ENCODE measurements at regions not wholly inside any gene's neighbourhood (a gene's known extent, or its start where the extent isn't known, plus 50 kb on each side); places are given as distances from the start of the nearest gene placed in this dataset.
"Not testable (repeated sequence)": the region's sequence is repeated elsewhere in the genome, so short reads cannot be mapped to it uniquely, and the experiment has no call there.

GRCh38 chr5:56412601-56413379 lies 179.7 kb upstream of the ANKRD55 start:
- peak; percentile 9 for DNase-seq

GRCh38 chr5:56410696-56411095 lies 177.6 kb upstream of the ANKRD55 start:
- DNase-seq: no peak

DNA sequence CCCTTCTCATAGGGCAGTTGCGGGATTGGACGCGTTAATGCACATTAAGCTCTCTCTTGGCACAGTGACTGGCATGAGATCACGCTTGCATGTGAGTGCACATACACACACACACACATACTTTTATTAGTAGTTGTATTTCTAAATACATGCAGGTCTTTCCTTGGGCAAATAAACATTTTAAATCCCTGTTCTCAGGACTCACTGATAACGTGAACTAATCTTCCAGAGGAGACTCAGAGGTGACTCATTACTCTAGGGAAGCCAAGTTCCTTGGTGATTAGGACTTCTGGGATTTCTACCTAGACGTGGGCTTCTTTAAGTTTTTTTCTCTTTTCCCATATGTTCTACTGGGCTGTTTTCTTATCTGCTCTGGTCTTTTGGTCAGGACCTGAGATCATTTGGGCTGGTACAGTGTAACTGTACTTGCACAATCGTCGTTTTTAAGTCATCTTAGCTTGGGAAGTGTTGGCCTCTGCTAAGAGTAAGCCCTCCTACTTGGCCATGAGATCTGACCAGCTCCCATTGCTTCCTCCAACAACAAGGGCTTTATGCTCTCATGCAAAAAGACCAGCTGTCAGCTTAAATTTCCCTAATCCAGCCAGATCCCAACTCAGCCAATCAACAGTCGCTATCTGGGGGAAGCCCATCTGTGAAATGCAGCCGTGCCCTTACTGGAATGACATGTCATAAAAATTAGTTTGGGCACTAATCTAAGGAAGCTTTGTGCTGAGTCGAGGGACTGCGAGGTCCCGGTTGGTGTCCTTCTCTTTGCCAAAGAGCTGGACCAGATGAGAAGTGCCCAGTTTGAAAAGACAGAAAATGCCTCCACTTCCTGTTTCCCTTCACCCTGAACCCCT lies 176.4 kb upstream of the ANKRD55 start:
- DNase-seq: no peak

- DNase-seq: no peak
Observed at GRCh38 chr5:56406838-56407237, 173.7 kb upstream of the ANKRD55 start.

DNA sequence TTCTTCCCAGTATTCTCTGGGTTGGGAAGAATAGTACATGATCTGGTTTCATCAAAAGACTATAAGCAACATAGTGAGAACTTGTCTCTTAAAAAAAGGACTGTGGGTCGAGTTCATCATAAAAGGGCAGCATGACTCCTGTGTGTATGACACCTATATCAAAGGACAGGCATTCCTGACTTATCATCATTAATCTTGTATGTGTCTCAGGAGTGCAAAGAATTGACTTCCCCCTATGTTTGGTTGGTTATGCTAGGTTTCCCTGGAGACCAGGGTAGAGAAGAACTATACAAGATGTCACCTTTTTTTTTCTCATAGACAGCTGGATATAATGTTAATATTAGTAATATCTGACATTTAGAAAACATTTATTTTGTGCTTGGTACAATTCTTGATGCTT lies 173.1 kb upstream of the ANKRD55 start:
- DNase-seq: no peak

- DNase-seq: no peak
Observed at GRCh38 chr5:56405116-56405908, 172.2 kb upstream of the ANKRD55 start.

DNA sequence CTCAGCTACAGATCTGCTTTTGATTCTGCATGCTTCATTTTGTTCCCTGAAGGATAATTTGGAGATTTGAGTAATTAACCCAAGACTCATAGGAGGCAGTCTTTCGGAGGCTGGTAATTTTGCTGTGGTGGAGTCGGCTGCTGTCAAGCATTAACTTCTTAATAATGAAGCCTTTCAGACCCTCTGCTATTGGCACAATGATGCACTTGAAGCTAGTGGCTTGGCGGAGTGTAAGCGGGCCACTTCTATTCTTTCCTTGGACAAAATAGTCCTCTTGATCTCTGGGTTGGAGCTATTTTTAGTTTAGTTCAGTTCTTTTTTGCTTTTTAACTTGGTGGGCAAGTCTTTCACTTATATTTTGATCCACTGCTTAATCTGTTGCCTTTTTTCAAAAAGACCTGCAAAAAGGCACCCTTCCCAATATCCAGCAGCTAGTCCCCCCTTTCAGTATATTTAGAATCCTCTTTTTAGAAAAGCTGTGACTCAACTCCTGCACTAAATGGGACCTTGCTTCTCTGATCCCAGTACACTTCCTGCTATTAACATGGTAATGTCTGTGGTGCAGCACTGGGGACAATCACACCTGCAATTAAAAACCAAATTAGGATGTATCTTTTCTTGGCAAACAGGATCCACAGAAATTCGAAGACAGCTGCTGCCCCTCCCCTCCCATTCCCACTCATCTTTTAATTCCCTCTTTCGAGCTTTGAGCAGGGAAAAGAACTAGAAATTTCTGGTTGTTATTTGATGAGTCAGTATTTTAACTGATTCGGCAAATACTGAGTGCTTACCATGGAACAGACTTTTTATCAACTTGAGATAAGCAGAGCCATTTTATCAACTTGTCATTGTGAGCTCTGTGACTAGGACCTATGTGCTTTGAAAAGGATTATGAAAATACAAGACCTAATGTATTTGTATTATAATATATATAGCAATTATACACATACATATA lies 169.4 kb upstream of the ANKRD55 start:
- DNase-seq: no peak

DNA sequence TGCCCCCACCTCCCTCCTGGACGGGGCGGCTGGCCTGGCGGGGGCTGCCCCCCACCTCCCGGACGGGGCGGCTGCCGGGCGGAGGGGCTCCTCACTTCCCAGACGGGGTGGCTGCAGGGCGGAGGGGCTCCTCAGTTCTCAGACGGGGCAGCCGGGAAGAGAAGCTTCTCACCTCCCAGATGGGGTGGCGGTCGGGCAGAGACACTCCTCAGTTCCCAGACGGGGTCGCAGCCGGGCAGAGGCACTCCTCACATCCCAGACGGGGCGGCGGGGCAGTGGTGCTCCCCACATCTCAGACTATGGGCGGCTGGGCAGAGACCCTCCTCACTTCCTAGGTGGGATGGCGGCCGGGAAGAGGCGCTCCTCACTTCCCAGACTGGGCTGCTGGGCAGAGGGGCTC lies 164.7 kb upstream of the ANKRD55 start:
- DNase-seq: not testable (repeated sequence)

DNA sequence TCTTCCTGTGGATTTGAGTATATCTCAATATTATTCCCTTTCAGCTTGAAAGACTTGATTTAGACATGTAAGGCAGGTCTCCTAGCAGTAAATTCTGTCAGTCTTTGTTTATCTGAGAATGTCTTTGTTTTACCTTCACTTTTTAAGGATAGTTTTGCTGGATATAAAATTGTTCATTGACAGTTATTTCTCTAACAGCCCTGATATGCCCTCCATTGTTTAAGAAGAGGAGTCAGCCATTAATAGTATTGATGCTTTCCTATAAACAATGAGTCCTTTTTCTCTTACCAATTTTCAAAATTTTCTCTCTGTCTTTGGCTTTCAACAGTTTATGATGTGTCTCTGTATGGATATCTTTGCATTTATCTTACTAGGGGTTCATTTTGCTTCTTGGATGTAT lies 163.5 kb upstream of the ANKRD55 start:
- no peak for DNase-seq

DNA sequence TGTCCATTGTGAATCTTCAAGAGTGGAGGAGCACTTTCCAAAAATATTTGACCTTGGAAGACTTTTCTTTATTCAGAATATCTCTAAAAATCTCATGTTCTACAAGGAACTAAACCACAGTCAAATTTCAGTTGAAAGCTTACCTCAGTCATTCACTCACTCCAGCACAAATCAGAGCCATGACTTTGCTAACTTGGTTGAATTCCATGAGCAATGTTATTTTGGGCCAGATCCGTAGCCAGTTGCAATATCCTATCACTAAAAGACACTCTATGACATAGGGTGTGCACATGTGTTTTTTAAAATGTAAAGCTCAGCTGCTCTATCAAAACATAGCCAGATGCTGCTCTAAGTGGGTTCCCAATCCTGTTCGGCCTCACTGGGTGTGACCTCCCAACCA lies 156.1 kb upstream of the ANKRD55 start:
- no peak for DNase-seq

DNA sequence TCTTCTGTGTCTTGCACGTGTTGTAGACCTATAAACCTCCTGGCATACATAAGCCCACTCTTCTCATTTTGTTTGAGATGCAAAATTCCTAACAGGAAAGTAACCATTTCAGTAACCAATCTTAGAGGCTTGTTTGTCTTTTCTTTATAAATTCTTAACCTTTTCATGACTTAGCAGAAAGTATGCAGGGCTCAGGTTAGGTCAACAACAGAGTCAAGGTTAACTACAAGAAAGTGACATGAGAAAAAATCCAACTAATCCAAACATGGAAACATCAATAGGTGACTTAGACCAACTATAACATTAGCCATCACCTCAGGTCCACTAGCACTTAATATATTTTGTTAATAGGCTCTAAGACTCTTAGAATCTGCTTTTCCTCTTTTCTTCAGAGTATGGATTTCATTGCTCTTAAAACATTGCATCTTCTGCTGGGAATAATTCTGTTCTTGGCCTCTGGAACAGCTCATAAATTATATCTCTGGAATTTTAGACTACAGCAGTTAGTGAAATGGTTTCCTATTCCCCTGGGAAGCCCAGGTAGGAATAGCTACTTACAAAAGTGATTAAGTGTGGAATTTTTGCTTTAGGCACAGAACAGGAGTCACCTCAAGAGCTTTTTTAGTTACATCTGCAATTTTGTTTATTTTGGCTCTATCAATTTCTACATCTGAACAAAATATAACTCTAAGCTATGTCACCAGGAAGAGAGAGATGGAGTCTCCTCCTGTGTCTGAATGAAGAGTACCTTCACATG lies 155.3 kb upstream of the ANKRD55 start:
- DNase-seq: no peak

- no peak for DNase-seq
Observed at GRCh38 chr5:56386046-56386445, 152.9 kb upstream of the ANKRD55 start.

- DNase-seq: no peak
Observed at GRCh38 chr5:56384186-56384585, 151.1 kb upstream of the ANKRD55 start.

- no peak for DNase-seq
Observed at GRCh38 chr5:56383761-56384160, 150.6 kb upstream of the ANKRD55 start.

GRCh38 chr5:56382896-56383295 lies 149.8 kb upstream of the ANKRD55 start:
- DNase-seq: no peak

DNA sequence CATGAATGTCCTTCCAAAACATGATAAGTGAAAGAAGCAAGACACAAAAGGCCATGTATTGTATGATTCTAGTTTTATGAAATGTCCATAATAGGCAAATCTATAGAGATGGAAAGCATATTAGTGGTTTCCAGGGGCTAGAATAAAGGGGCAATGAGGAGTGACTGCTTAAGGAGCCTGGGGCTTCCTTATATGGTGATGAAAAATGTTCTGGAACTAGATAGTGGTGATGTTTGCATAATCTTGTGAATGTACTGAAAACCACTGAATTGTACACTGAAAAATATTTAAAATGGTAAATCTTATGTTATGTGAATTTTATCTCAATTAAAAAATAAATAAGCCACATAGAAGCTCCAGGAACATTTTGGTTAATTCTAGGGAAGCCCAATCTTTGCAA lies 144.4 kb upstream of the ANKRD55 start:
- DNase-seq: no peak

- DNase-seq: no peak
Observed at GRCh38 chr5:56376128-56376527, 143.0 kb upstream of the ANKRD55 start.

DNA sequence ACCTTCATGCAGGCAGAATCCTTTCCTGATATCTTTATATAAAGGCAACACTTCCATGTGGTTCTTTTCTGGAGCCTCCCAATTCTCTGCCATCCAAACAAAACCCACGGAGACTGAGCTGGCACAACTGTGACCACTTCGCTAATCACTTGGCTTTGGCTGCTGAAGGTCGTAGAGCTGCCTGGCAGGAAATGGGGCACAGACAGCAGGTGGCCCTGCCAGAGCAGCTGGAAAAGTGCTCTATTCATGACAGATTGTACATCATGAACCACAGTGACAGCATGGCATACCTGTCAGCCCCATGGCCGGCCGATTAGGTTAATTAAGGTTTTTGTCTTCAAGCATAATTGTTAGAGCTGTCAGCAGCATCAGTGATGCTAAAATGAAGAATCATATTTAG lies 141.9 kb upstream of the ANKRD55 start:
- DNase-seq: no peak

DNA sequence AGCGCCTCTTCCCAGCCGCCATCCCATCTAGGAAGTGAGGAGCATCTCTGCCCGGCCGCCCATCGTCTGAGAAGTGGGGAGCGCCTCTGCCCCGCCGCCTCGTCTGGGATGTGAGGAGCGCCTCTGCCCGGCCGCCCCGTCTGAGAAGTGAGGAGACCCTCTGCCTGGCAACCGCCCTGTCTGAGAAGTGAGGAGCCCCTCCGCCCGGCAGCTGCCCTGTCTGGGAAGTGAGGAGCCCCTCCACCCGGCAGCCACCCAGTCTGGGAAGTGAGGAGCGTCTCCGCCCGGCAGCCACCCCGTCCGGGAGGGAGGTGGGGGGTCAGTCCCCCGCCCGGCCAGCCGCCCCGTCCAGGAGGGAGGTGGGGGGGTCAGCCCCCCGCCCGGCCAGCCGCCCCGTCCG lies 139.4 kb upstream of the ANKRD55 start:
- not testable (repeated sequence) for DNase-seq

- DNase-seq: no peak
Observed at GRCh38 chr5:56369361-56369811, 136.3 kb upstream of the ANKRD55 start.

DNA sequence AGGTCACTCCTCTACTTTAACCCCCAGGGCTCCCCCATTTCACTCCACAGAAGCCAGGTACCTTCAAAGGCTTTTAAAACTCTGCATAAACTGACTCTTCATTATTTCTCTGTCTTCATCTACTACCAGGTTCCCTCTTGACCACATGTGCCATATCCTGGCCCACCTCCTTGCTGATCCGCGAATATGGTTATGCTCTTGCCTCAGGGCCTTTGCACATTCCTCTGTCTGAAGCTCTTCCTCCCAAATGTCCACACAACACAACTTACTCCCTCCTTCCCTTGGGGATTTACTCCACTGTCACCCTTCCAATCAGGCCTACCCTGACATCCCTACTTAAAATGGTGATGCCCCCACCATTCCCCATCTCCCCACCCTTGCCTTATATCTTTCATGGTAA lies 134.6 kb upstream of the ANKRD55 start:
- no peak for DNase-seq
